SK-N-SH treated with all-trans-retinoic acid at 6 μM for 48 hours (cell line): ENCODE measurements at regions not wholly inside any gene's neighbourhood (a gene's known extent, or its start where the extent isn't known, plus 50 kb on each side); places are given as distances from the start of the nearest gene placed in this dataset.

Source experiments
- ATAC-seq: fragments of 200-7000 bp; cut with Tn5 transposase; 3 replicates; pipeline ENCODE4 v1.9.1; 2020; ENCODE audit warnings: mild to moderate bottlenecking, moderate library complexity
- ARNTL ChIP-seq: fragments of 450-650 bp; formaldehyde crosslinking; IDR thresholded peaks from 2 replicates; pipeline ENCODE4 v1.5.0; 2020; ENCODE audit warnings: low read depth, mild to moderate bottlenecking, moderate library complexity, borderline replicate concordance
- BACH2 ChIP-seq: fragments of 250-450 bp; sonication (Bioruptor Pico); IDR thresholded peaks from 2 replicates; pipeline ENCODE4 v1.9.0; 2021; ENCODE audit warnings: mild to moderate bottlenecking, borderline replicate concordance
- CREB5 ChIP-seq: fragments of 250-450 bp; sonication (Bioruptor Pico); IDR thresholded peaks from 2 replicates; pipeline ENCODE4 v1.5.1; 2020; ENCODE audit warnings: low read depth, mild to moderate bottlenecking, moderate library complexity
- CSDC2 ChIP-seq: fragments of 250-450 bp; sonication (Bioruptor Pico); IDR thresholded peaks from 2 replicates; pipeline ENCODE4 v1.5.0; 2020; ENCODE audit warnings: mild to moderate bottlenecking, moderate library complexity
- CSRNP3 ChIP-seq: fragments of 250-450 bp; sonication (Bioruptor Pico); IDR thresholded peaks from 2 replicates; pipeline ENCODE4 v1.5.1; 2021; ENCODE audit warnings: mild to moderate bottlenecking, moderate library complexity
- ESRRG ChIP-seq: fragments of 250-450 bp; sonication (Bioruptor Pico); IDR thresholded peaks from 2 replicates; pipeline ENCODE4 v1.6.1; 2021; ENCODE audit warnings: mild to moderate bottlenecking
- GLIS3 ChIP-seq: fragments of 250-450 bp; sonication (Bioruptor Pico); IDR thresholded peaks from 2 replicates; pipeline ENCODE4 v1.5.0; 2020; ENCODE audit warnings: mild to moderate bottlenecking, moderate library complexity
- ISL1 ChIP-seq: fragments of 250-450 bp; sonication (Bioruptor Pico); IDR thresholded peaks from 2 replicates; pipeline ENCODE4 v2.1.2; 2022; ENCODE audit warnings: mild to moderate bottlenecking, moderate library complexity
- PATZ1 ChIP-seq: fragments of 250-450 bp; sonication (Bioruptor Pico); IDR thresholded peaks from 2 replicates; pipeline ENCODE4 v1.8.0; 2020; ENCODE audit warnings: mild to moderate bottlenecking, moderate library complexity, borderline replicate concordance
- POU6F1 ChIP-seq: fragments of 250-450 bp; sonication (Bioruptor Pico); IDR thresholded peaks from 2 replicates; pipeline ENCODE4 v1.8.0; 2021; ENCODE audit warnings: low read depth, mild to moderate bottlenecking, moderate library complexity, borderline replicate concordance
- PPARA ChIP-seq: fragments of 250-450 bp; sonication (Bioruptor Pico); IDR thresholded peaks from 2 replicates; pipeline ENCODE4 v1.5.0; 2020; ENCODE audit warnings: mild to moderate bottlenecking, borderline replicate concordance
- RARB ChIP-seq: fragments of 250-450 bp; sonication (Bioruptor Pico); IDR thresholded peaks from 2 replicates; pipeline ENCODE4 v1.8.0; 2021; ENCODE audit warnings: mild to moderate bottlenecking, moderate library complexity
- TCF4 ChIP-seq: fragments of 250-450 bp; sonication (Bioruptor Pico); IDR thresholded peaks from 2 replicates; pipeline ENCODE4 v1.8.0; 2021; ENCODE audit warnings: mild to moderate bottlenecking, moderate library complexity, borderline replicate concordance
- TOX ChIP-seq: fragments of 250-450 bp; sonication (Bioruptor Pico); IDR thresholded peaks from 2 replicates; pipeline ENCODE4 v1.8.0; 2021; ENCODE audit warnings: mild to moderate bottlenecking, moderate library complexity, borderline replicate concordance
- TSHZ2 ChIP-seq: fragments of 250-450 bp; sonication (Bioruptor Pico); IDR thresholded peaks from 2 replicates; pipeline ENCODE4 v1.5.0; 2020; ENCODE audit warnings: mild to moderate bottlenecking, moderate library complexity
- ZC3H10 ChIP-seq: fragments of 250-450 bp; sonication (Bioruptor Pico); IDR thresholded peaks from 2 replicates; pipeline ENCODE4 v1.5.1; 2021; ENCODE audit warnings: mild to moderate bottlenecking, moderate library complexity
- ZFP3 ChIP-seq: fragments of 250-450 bp; sonication (Bioruptor Pico); IDR thresholded peaks from 2 replicates; pipeline ENCODE4 v1.5.0; 2020; ENCODE audit warnings: mild to moderate bottlenecking, moderate library complexity
- ZFP30 ChIP-seq: fragments of 450-650 bp; formaldehyde crosslinking; IDR thresholded peaks from 2 replicates; pipeline ENCODE4 v1.5.0; 2022; ENCODE audit warnings: mild to moderate bottlenecking, moderate library complexity
- ZNF565 ChIP-seq: fragments of 450-650 bp; formaldehyde crosslinking; conservative IDR thresholded peaks from 2 replicates; pipeline ENCODE4 v1.5.0; 2020; ENCODE audit warnings: low read depth, mild to moderate bottlenecking, moderate library complexity
- ZNF70 ChIP-seq: fragments of 450-650 bp; formaldehyde crosslinking; IDR thresholded peaks from 2 replicates; pipeline ENCODE4 v1.5.0; 2020; ENCODE audit warnings: mild to moderate bottlenecking, moderate library complexity
- ZNF8 ChIP-seq: fragments of 450-650 bp; formaldehyde crosslinking; IDR thresholded peaks from 2 replicates; pipeline ENCODE4 v1.5.0; 2020; ENCODE audit warnings: mild to moderate bottlenecking, moderate library complexity

GRCh38 chr4:107130157-107130556 lies 94.0 kb upstream of the DKK2 start:
- no peak; the same call in 2 of the 3 replicates for ATAC-seq
- no peak for TF ChIP-seq TSHZ2 (CRISPR knock-in tag)
- TF ChIP-seq ZC3H10 (CRISPR knock-in tag) = no peak
- TF ChIP-seq GLIS3 (CRISPR knock-in tag) = no peak
- TF ChIP-seq ESRRG = no peak
- TF ChIP-seq ZNF8 (CRISPR knock-in tag) = no peak
- TF ChIP-seq CSRNP3 = no peak
- TF ChIP-seq CREB5 (CRISPR knock-in tag) = no peak
- no peak for TF ChIP-seq ISL1 (CRISPR knock-in tag)
- no peak for TF ChIP-seq PPARA (CRISPR knock-in tag)
- TF ChIP-seq ZNF565 = no peak
- TF ChIP-seq ARNTL (CRISPR knock-in tag) = no peak
- TF ChIP-seq ZFP30 = no peak
- TF ChIP-seq RARB (CRISPR knock-in tag) = no peak
- no peak for TF ChIP-seq ZFP3
- TF ChIP-seq BACH2 = no peak
- no peak for TF ChIP-seq CSDC2 (CRISPR knock-in tag)
- TF ChIP-seq TCF4 (CRISPR knock-in tag) = no peak
- no peak for TF ChIP-seq PATZ1 (CRISPR knock-in tag)
- no peak for TF ChIP-seq ZNF70 (CRISPR knock-in tag)

GRCh38 chr4:107129611-107130010 lies 93.5 kb upstream of the DKK2 start:
- ATAC-seq = peak; percentile 69
- no peak for TF ChIP-seq ZC3H10 (CRISPR knock-in tag)
- no peak for TF ChIP-seq CSRNP3
- TF ChIP-seq ARNTL (CRISPR knock-in tag) = no peak
- no peak for TF ChIP-seq TOX (CRISPR knock-in tag)
- TF ChIP-seq ZNF8 (CRISPR knock-in tag) = no peak
- no peak for TF ChIP-seq RARB (CRISPR knock-in tag)
- no peak for TF ChIP-seq PPARA (CRISPR knock-in tag)
- no peak for TF ChIP-seq TCF4 (CRISPR knock-in tag)
- no peak for TF ChIP-seq ZFP30
- no peak for TF ChIP-seq POU6F1
- TF ChIP-seq ISL1 (CRISPR knock-in tag) = no peak
- no peak for TF ChIP-seq ZNF70 (CRISPR knock-in tag)
